Fibroblast of mammary gland (primary cell): ENCODE measurements at regions not wholly inside any gene's neighbourhood (a gene's known extent, or its start where the extent isn't known, plus 50 kb on each side); places are given as distances from the start of the nearest gene placed in this dataset.

Experiments
- DNase-seq: peaks from one replicate; pipeline ENCODE4 v3.0.0-alpha.2; 2010; ENCODE audit warnings: low read depth
- H3K4me3 ChIP-seq: 2 replicates; pipeline ENCODE4 v1.5.1; 2011; ENCODE audit warnings: low read depth, mild to moderate bottlenecking, low read length, moderate library complexity; ENCODE audit not compliant: control insufficient read depth
- TF ChIP-seq, protein P1 (sequence below): conservative IDR thresholded peaks from 2 replicates; pipeline ENCODE4 v1.5.1; 2011; ENCODE audit warnings: low read depth, low read length, inconsistent platforms; ENCODE audit not compliant: control insufficient read depth, insufficient read depth

DNA sequence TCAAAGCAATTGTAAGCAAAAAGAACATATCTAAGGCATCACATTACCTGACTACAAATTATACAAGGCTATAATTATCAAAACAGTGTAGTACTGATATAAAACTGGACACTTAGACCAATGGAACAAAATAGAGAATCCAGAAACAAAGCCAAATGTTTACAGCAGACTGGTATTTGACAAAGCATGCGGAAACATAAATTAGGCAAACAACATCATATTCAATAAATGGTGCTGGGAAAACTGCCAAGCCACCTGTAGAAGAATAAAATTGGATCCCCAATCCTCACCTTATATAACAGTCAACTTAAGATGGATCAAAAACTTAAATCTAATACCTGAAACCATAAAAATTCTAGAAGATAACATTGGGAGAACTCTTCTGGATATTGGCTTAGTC is 240.8 kb upstream of the POM121L12 start:
- DNase-seq, result no peak
- TF ChIP-seq, protein P1, sequence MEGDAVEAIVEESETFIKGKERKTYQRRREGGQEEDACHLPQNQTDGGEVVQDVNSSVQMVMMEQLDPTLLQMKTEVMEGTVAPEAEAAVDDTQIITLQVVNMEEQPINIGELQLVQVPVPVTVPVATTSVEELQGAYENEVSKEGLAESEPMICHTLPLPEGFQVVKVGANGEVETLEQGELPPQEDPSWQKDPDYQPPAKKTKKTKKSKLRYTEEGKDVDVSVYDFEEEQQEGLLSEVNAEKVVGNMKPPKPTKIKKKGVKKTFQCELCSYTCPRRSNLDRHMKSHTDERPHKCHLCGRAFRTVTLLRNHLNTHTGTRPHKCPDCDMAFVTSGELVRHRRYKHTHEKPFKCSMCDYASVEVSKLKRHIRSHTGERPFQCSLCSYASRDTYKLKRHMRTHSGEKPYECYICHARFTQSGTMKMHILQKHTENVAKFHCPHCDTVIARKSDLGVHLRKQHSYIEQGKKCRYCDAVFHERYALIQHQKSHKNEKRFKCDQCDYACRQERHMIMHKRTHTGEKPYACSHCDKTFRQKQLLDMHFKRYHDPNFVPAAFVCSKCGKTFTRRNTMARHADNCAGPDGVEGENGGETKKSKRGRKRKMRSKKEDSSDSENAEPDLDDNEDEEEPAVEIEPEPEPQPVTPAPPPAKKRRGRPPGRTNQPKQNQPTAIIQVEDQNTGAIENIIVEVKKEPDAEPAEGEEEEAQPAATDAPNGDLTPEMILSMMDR, result no peak
- no peak overlapping the region for H3K4me3 ChIP-seq

DNA sequence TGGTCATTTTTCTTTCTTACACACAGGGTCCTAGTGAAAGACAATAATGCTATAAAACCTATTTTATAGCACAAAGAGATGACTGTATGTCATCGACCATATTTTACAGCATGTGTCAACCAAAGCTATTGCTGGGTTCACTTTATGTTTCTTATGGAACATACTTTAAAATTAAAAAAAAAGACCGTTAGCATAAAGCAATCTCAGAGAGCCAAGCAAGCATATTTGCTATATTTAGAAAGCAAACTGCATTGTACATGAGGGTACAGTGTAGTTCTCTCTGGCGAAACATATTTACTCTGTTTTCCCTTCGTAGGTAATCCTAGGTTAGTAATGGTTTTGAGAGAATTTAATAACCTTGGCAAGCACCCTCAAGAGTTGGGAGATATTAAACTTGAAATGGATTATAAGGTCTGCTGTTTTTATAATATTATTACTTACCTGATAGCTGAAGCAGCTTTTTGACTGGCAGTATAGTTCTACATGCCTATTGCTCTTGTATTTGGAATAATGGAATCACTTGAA is 244.2 kb upstream of the POM121L12 start:
- no peak for DNase-seq
- H3K4me3 ChIP-seq, result no peak overlapping the region
- TF ChIP-seq, protein P1, result no peak

DNA sequence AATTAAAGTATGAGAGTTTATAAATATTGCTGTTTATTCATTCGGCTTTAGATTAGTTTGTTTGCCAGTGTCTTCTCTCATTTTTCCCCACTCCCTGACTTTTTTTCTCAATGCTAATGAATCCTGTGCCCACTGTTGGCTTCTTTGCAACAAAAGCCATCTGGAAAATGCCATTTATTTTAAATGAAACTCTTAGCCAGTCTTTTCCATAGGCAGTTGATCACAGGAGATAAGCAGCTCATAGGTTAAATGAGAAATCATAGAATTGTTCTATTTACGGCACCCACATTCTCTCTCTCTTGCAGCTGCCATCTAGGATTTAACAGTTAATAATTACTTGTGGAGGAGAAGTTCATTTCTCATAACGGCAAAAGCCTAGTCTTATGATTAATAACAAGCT is 249.3 kb upstream of the POM121L12 start:
- DNase-seq, result no peak
- TF ChIP-seq, protein P1, result no peak
- no peak overlapping the region for H3K4me3 ChIP-seq

DNA sequence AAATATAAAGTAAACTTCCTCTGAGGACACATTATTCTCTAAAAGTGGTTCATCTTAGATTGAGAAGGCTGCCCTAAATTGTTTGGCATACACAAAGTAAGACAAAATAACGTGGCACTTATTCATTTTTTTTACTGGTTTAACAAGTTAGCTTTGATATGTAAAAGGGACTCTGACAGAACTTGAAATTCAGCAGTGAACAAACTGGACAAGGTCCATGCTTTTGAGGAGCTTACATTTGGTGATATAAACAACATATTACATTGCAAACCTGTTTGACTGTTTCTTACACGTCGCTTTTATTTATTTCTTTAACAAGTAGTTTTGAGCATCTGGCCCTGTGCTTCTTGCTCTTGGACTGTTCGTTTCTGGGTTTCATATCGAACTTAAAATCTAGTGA is 253.1 kb upstream of the POM121L12 start:
- no peak for DNase-seq
- TF ChIP-seq, protein P1, result no peak
- no peak overlapping the region for H3K4me3 ChIP-seq

DNA sequence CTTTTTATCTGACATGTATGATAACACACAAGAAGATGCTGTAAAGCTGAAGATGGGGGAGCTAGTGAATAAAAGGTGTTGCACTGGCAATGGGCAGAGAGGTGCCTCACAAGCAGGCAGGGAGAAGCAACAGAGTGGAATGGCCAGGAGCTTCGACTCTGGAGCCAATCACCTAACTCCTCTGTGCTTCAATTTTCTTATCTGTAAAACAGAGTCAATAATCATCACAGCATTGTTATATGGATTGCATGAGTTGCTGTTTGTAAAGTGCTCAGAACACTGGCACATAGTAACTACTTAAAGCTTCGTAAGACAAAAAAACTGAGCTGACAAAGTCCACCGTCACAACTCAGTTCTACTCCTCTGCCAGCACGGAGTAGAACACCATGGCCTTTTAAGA is 254.2 kb upstream of the POM121L12 start:
- TF ChIP-seq, protein P1, result no peak

DNA sequence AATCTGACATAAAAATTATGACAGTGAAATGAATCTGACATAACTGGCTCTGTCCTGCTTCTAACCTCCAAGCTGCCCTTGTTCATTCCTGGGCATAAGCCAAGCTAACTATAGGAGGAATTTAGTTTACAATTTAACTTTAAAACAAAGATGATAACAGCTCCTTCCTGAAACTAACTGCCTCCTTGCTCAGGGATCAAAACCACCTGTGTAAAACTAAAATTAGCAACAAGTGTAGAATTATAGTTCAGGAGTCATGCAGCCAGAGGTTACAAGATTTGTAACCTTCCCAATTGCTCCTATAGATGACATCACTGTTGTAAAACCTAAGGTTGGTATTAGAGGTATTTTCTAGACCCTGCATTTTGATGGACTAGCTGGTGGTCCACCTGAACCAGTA is 256.4 kb upstream of the POM121L12 start:
- TF ChIP-seq, protein P1, result no peak
- H3K4me3 ChIP-seq, result no peak overlapping the region

More for the DNA sequence above, 254.2 kb upstream of the POM121L12 start:
- no peak for DNase-seq
- H3K4me3 ChIP-seq, result no peak overlapping the region

More for the DNA sequence above, 256.4 kb upstream of the POM121L12 start:
- no peak for DNase-seq
